ENCODE measurements at regions not wholly inside any gene's neighbourhood (a gene's known extent, or its start where the extent isn't known, plus 50 kb on each side); places are given as distances from the start of the nearest gene placed in this dataset.

GRCh38 chr18:77851802-77852201 is 602.2 kb downstream of the GALR1 start:
- no peak for DNase-seq (ENCODE audit: low read depth)
- no peak for TF ChIP-seq CTCF (IDR thresholded peaks at IDR 0.05; ENCODE audit: insufficient read depth, low read length, poor library complexity, severe bottlenecking)
- Histone ChIP-seq H3K36me3 (ENCODE audit: control insufficient read depth, insufficient read depth, low read length) (no peaks in the 10 kb centered on the region), H3K4me3 (ENCODE audit: low read depth, low read length) (no peak overlapping the region), H3K27me3 (ENCODE audit: control insufficient read depth, insufficient read depth, low read length) (no peaks in the 10 kb centered on the region)

- no peaks in the 10 kb centered on the region for H3K27me3 ChIP-seq (ENCODE audit: control insufficient read depth, insufficient read depth, low read length)
- H3K36me3 ChIP-seq (ENCODE audit: control insufficient read depth, insufficient read depth, low read length), result no peaks in the 10 kb centered on the region
- no peak for DNase-seq (ENCODE audit: low read depth)
- TF ChIP-seq CTCF (IDR thresholded peaks at IDR 0.05; ENCODE audit: insufficient read depth, low read length, poor library complexity, severe bottlenecking), result no peak
- H3K4me3 ChIP-seq (ENCODE audit: low read depth, low read length), result no peak overlapping the region
These were observed 604.2 kb downstream of the GALR1 start for GRCh38 chr18:77853859-77854258.

GRCh38 chr18:77857678-77858655 is 608.3 kb downstream of the GALR1 start:
- Histone ChIP-seq H3K4me3 (ENCODE audit: low read depth, low read length) (no peak overlapping the region), H3K27me3 (ENCODE audit: control insufficient read depth, insufficient read depth, low read length) (no peaks in the 10 kb centered on the region), H3K36me3 (ENCODE audit: control insufficient read depth, insufficient read depth, low read length) (no peaks in the 10 kb centered on the region)
- DNase-seq (ENCODE audit: low read depth), result no peak
- TF ChIP-seq CTCF (IDR thresholded peaks at IDR 0.05; ENCODE audit: insufficient read depth, low read length, poor library complexity, severe bottlenecking), result no peak

- no peak overlapping the region for H3K4me3 ChIP-seq (ENCODE audit: low read depth, low read length)
- no peaks in the 10 kb centered on the region for H3K27me3 ChIP-seq (ENCODE audit: control insufficient read depth, insufficient read depth, low read length)
- DNase-seq (ENCODE audit: low read depth), result no peak
- H3K36me3 ChIP-seq (ENCODE audit: control insufficient read depth, insufficient read depth, low read length), result no peaks in the 10 kb centered on the region
- TF ChIP-seq CTCF (IDR thresholded peaks at IDR 0.05; ENCODE audit: insufficient read depth, low read length, poor library complexity, severe bottlenecking), result no peak
These were observed 610.0 kb downstream of the GALR1 start for GRCh38 chr18:77859634-77860033.

GRCh38 chr18:77862066-77862757 is 612.6 kb downstream of the GALR1 start:
- TF ChIP-seq CTCF (IDR thresholded peaks at IDR 0.05; ENCODE audit: insufficient read depth, low read length, poor library complexity, severe bottlenecking), result no peak
- H3K27me3 ChIP-seq (ENCODE audit: control insufficient read depth, insufficient read depth, low read length), result no peaks in the 10 kb centered on the region
- no peak overlapping the region for H3K4me3 ChIP-seq (ENCODE audit: low read depth, low read length)
- H3K36me3 ChIP-seq (ENCODE audit: control insufficient read depth, insufficient read depth, low read length), result no peaks in the 10 kb centered on the region
- no peak for DNase-seq (ENCODE audit: low read depth)
